GM18867 (cell line): ENCODE measurements at regions not wholly inside any gene's neighbourhood (a gene's known extent, or its start where the extent isn't known, plus 50 kb on each side); places are given as distances from the start of the nearest gene placed in this dataset.

Experiments used
- ATAC-seq: cut with Tn5 transposase; IDR thresholded peaks from one replicate; pipeline ENCODE4 v1.9.1; 2021; ENCODE audit warnings: mild to moderate bottlenecking, moderate library complexity; ENCODE audit not compliant: unreplicated experiment

- no peak for ATAC-seq
These were observed 475.7 kb upstream of the REG3G start for GRCh38 chr2:78549766-78550165.

GRCh38 chr2:78553866-78554647 is 471.4 kb upstream of the REG3G start:
- no peak for ATAC-seq

DNA sequence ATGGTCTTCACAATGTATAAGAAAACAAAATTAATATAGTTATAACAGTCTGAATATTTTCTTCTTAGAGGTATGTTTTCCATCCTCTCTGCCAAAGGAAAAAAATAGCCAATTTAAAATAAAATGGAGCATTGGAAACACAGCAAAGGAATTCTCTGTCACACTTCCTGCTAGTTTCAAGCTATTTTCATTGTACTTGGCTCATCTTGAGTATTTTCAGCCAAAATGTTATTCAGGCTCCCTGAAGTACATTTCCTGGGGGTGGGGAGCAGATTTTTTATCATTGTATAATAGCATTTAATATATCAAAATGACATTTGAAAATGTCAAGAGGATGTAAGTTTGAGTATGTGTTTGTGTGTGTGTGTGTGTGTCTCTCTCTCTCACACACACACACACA is 463.6 kb upstream of the REG3G start:
- ATAC-seq, result no peak

GRCh38 chr2:78564666-78565065 is 460.8 kb upstream of the REG3G start:
- ATAC-seq, result no peak

- ATAC-seq, result no peak
These were observed 456.6 kb upstream of the REG3G start for GRCh38 chr2:78568782-78569373.

- ATAC-seq, result no peak
These were observed 449.1 kb upstream of the REG3G start for GRCh38 chr2:78576409-78576808.

DNA sequence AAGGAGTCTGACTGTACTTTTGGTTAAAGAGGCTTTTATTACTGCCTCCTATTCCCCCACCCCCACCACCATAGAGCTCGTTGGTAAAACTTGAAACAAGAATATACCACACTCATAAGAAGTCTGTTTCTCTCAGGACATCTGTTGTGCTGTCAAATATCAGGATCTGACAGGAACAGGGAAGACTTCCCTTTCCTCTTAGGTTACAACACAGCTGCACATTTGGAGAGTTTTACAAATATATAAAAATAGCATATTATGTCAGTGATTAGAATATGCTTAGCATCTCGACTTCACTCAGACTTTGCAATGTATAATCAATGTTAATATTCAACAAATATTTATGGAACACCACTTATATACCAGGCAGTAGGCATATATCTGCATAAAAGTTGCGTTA is 439.6 kb upstream of the REG3G start:
- no peak for ATAC-seq

DNA sequence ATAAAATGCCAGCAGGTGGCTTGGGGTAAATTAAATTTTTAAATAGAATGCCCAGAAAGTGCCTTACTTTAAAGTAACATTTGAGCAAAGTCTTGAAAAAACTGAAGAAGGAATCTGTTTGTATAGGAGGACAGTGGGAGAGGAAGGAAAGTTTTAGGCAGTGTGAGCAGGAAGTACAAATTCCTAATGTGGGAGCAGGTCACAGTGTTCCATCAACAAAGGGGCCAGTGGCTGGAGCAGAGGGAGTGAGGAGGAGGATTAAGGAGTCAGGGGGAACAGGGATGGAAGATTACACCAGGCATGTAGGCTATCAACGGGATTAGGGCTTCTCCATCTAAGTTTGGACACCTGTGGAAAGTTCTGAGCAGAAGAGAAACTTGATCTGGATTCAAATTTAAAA is 439.2 kb upstream of the REG3G start:
- no peak for ATAC-seq

- ATAC-seq, result no peak
These were observed 435.6 kb upstream of the REG3G start for GRCh38 chr2:78589871-78590270.

GRCh38 chr2:78592491-78592890 is 433.0 kb upstream of the REG3G start:
- no peak for ATAC-seq

GRCh38 chr2:78601113-78601512 is 424.4 kb upstream of the REG3G start:
- no peak for ATAC-seq

DNA sequence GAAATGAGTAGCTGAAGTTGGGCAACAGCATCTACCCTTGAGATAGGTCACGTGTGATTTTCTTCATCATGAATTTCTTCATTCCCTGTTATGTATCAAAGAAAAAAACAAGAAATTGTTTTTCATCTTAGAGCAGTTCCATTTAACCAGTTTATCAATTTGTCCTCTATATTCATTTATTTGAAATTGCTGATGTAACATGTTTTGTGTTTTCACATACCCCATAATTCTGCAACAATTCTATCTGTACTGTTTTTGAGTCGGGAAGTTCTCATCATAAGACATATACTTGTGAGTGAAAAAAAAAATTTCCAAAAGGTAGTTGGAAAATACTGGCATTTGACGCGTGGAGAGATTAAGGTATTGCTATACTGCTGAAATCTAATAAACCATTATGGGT is 422.6 kb upstream of the REG3G start:
- no peak for ATAC-seq

- no peak for ATAC-seq
These were observed 418.6 kb upstream of the REG3G start for GRCh38 chr2:78606895-78607294.

DNA sequence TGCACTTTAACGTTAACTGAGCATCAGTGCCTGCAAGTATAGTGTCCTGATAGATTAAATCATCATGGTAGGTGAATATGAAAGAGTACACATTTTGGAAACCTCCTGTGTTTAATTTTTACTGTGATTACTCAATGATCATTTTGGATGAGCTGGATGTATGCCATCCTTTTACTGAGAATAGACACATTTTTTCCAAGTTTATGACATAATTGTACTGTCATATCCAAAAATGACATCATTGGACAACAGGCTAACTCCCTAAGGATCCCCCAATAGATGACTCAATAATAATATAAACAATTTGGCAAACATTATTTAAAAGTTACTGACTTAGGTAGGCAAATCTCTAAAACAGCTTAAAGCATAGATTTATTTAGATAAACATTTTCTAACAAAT is 410.8 kb upstream of the REG3G start:
- no peak for ATAC-seq

DNA sequence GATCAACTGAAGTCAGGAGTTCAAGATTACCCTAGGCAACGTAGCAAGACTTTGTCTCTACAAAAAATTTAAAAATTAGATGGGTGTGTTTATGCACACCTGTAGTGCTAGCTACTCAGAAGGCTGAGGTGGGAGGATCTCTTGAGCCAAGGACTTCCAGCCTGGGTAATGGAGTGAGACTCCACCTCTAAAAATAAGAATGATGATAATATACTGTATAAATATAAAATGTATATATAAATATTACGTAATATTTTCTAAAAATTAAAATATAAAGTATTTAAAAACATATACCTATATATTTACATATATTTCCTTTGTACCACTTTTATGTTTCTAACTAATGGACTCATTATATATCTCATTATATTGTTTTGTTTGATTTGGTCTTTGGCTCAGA is 409.5 kb upstream of the REG3G start:
- ATAC-seq, result no peak

DNA sequence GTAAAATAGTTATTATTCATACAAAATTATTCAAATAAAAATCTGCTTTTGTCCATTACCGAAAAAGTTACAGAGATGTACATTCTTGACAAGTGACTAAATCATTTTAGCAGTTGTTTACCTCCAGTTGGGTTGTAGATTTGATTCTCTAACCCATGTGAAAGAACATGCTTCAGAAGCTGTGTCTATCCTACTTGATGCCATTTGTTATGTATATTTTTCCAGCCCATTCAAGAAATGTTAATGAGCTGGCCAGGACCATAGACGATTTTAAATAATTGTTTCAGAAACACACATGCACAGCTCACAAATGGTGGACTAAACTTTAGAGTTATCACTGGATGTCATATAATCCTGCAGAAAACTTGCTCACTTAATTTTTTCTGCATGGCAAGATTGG is 391.1 kb upstream of the REG3G start:
- ATAC-seq, result no peak

DNA sequence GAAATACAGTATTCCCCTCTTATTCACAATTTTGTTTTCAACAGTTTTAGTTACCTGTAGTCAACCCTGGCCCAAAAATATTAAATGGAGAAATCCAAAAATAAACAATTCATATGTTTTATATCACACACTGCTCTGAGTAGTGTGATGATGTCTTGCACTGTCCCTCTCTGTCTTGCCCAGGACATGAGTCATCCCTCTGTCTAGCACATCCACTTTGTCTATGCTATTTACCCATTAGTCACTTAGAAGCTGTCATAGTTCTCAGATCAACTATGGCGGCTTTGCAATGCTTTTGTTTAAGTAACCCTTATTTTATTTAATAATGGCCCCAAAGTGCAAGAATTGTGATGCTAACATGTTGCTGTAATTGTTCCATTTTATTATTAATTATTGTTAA is 380.6 kb upstream of the REG3G start:
- ATAC-seq, result no peak

DNA sequence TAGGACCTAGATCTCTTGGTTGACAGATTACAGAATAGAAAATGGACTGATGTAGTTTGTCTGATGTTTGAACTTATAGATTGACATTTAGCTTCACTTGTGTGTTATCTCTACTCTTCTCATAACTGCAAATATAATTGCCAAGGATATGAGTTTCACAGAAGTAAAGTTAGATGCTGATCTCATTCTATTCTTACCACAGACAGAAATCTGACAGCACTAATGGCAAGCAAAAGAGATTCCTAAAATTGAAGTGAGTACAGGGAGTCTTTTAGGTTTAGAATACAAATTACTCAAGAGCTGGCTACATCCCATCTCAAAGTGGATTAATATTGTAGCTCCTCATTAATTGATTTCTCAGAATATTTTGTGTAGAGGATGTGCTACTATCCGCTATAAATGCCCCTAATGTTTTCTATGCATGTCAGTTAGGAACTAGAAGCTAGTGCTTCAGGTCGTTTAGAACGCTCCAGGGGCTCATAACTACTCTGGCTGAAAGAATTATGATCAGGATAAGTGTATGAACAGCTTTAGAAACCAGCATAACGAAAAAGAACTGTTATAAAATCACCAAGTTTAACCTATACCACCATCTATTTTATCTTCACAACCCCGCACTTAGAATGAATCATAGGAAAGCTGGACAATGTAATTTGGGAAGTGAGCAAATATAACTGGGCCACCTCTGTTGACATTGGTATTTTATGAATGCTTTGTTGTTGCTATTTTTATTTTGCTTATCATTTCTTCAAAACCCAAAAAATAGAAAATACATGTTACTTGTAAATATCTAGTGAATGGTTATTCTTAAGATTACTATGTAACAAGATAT is 378.8 kb upstream of the REG3G start:
- no peak for ATAC-seq

DNA sequence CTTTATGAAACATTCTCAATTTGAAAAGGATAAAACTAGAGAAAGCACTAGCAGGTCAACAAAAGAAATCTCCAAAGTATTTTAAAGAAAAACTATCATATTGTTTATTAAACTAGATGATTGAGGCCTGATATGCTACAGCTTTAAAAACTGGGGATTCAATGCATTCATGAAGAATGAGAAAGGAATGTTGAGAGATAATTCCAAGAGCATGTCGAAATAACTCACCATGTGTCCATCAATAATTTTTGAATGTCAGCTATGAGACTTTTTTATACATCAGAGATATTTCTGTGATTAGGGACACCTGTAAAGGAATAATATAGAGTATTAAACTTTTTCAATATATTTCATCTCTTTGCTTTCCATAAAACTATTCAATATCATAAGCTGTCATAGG is 376.9 kb upstream of the REG3G start:
- ATAC-seq, result no peak

DNA sequence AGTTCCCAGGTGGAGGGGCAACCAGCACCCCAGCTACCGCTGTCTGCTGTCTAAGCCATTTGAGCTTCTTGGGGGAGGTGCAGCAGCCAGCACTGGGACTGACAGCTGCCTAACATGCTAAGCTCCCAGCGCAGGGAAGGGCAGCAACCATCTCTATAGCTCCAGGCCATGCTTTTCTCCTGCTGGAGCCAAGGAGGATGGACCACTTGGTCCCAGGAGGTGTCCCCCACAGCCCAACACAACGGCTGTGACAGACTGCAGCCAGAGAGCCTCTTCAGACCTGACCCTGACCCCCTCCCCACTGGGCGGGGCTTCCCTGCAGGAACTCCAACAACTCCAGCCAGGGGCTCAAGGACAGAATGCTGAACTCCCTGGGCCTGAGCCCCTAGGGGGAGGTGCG is 370.6 kb upstream of the REG3G start:
- ATAC-seq, result no peak

- no peak for ATAC-seq
These were observed 348.4 kb upstream of the REG3G start for GRCh38 chr2:78676921-78677696.
